ENCODE measurements at regions not wholly inside any gene's neighbourhood (a gene's known extent, or its start where the extent isn't known, plus 50 kb on each side); places are given as distances from the start of the nearest gene placed in this dataset.

DNA sequence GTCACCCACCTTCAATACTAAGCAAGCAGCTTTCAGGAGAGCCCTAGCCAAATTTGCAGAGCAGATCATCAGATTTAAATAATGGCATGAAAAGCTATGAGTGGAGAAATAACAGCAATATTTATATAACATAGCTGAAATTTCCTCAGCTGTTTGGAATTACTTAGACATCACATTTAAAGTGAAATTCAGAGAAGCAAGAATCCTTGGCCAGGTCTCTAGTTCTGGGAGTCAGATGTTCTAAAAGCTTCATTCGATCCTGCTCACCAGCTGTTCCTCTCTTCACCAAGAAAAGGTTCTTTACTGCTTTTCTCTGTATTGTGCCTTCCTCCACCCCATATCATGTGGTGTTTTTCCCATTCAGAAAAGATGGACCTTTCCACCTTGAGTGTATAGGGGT, 152.3 kb upstream of the JAG1 start:
- Mint-ChIP-seq H3K4me1 (ENCODE audit: low read depth, unreplicated experiment) (no peaks in the 10 kb centered on the region), H3K9me3 (ENCODE audit: low read depth, unreplicated experiment) (no peaks in the 10 kb centered on the region), H3K27me3 (ENCODE audit: unreplicated experiment) (no peaks in the 10 kb centered on the region), H3K27ac (ENCODE audit: unreplicated experiment) (no peak overlapping the region), H3K36me3 (ENCODE audit: insufficient read depth, unreplicated experiment) (no peaks in the 10 kb centered on the region), H3K4me3 (ENCODE audit: low read depth, unreplicated experiment) (no peak overlapping the region)
- no TSS peak for BruUV-seq (replicated peaks)
- DNase-seq, result no peak
- CTCF ChIA-PET, result no interaction called here
- TF ChIP-seq, protein P1, sequence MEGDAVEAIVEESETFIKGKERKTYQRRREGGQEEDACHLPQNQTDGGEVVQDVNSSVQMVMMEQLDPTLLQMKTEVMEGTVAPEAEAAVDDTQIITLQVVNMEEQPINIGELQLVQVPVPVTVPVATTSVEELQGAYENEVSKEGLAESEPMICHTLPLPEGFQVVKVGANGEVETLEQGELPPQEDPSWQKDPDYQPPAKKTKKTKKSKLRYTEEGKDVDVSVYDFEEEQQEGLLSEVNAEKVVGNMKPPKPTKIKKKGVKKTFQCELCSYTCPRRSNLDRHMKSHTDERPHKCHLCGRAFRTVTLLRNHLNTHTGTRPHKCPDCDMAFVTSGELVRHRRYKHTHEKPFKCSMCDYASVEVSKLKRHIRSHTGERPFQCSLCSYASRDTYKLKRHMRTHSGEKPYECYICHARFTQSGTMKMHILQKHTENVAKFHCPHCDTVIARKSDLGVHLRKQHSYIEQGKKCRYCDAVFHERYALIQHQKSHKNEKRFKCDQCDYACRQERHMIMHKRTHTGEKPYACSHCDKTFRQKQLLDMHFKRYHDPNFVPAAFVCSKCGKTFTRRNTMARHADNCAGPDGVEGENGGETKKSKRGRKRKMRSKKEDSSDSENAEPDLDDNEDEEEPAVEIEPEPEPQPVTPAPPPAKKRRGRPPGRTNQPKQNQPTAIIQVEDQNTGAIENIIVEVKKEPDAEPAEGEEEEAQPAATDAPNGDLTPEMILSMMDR (IDR thresholded peaks at IDR 0.05; ENCODE audit: unreplicated experiment), result no peak
- intact Hi-C loops (cut with micrococcal nuclease; ENCODE audit: unreplicated experiment), result no loop called here

DNA sequence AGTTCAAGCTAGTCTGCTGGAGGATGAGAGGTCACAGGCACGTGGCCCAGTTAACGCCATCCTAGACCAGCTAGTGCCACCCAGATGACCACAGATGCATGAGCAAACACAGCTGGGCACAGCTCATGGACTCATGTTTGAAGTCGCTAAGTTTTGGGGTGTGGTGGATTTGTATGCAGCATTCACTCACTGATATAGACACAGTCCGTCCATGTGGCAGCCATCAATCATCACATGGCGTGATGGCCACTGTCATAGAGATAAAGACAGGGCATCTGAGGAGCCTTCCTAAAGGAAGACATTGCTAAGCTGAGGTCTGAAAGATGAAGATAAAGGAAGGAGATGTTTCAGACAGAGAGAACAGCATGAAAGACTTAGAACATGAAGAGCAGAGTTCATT, 154.4 kb upstream of the JAG1 start:
- H3K4me3 Mint-ChIP-seq (ENCODE audit: low read depth, unreplicated experiment), result no peak overlapping the region
- CTCF ChIA-PET, result no interaction called here
- intact Hi-C loops (cut with micrococcal nuclease; ENCODE audit: unreplicated experiment), result no loop called here
- no peak overlapping the region for H3K27ac Mint-ChIP-seq (ENCODE audit: unreplicated experiment)
- no peaks in the 10 kb centered on the region for H3K27me3 Mint-ChIP-seq (ENCODE audit: unreplicated experiment)
- no peaks in the 10 kb centered on the region for H3K4me1 Mint-ChIP-seq (ENCODE audit: low read depth, unreplicated experiment)
- H3K36me3 Mint-ChIP-seq (ENCODE audit: insufficient read depth, unreplicated experiment), result no peaks in the 10 kb centered on the region
- no TSS peak for BruUV-seq (replicated peaks)
- no peak for DNase-seq
- H3K9me3 Mint-ChIP-seq (ENCODE audit: low read depth, unreplicated experiment), result no peaks in the 10 kb centered on the region
- TF ChIP-seq, protein P1 (IDR thresholded peaks at IDR 0.05; ENCODE audit: unreplicated experiment), result no peak

DNA sequence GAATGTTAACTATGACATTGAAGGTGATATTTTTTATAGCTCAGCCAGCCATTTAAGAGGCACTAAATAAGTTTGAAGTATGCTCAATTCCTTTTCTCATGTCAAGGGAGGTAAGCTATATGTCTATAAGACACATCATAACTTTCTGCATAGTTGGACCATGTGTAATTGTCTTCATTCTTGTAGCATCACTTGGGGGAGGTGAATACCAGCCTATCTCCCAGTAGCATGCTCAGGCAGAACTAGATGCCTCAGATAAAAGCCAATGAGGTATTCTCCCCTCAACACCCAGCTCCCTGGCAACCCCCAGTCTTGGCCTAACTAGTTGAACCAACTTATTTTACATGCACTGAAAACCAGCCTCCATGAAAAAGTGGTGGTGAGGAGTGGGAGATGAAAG, 158.3 kb upstream of the JAG1 start:
- no peaks in the 10 kb centered on the region for H3K27me3 Mint-ChIP-seq (ENCODE audit: unreplicated experiment)
- H3K27ac Mint-ChIP-seq (ENCODE audit: unreplicated experiment), result no peak overlapping the region
- intact Hi-C loops (cut with micrococcal nuclease; ENCODE audit: unreplicated experiment), result no loop called here
- H3K4me1 Mint-ChIP-seq (ENCODE audit: low read depth, unreplicated experiment), result no peaks in the 10 kb centered on the region
- TF ChIP-seq, protein P1 (IDR thresholded peaks at IDR 0.05; ENCODE audit: unreplicated experiment), result no peak
- no peak for DNase-seq
- H3K9me3 Mint-ChIP-seq (ENCODE audit: low read depth, unreplicated experiment), result peaks cover 3% of the 10 kb centered on the region
- BruUV-seq (replicated peaks), result no TSS peak
- no peak overlapping the region for H3K4me3 Mint-ChIP-seq (ENCODE audit: low read depth, unreplicated experiment)
- CTCF ChIA-PET, result no interaction called here
- no peaks in the 10 kb centered on the region for H3K36me3 Mint-ChIP-seq (ENCODE audit: insufficient read depth, unreplicated experiment)

DNA sequence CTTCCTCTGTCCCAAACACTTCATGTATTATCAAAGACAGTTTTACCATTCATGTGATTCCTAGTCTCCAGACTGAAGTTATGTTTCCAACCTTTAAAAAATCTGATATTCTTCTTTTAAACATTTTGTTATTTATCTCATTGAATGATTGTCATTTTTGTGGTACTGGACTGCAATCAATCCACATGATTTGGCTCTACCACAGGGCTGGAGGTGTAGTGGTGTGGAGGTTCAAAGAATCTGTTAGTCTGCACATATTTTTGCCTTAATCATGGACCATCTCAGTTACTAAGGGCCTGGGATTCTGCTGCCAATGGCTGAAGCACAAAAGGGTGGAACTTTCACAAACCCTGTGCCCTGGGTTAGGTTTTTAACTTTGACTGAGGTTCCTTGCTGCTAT, 164.1 kb upstream of the JAG1 start:
- BruUV-seq (replicated peaks), result no TSS peak
- H3K27me3 Mint-ChIP-seq (ENCODE audit: unreplicated experiment), result no peaks in the 10 kb centered on the region
- no peak overlapping the region for H3K4me3 Mint-ChIP-seq (ENCODE audit: low read depth, unreplicated experiment)
- H3K36me3 Mint-ChIP-seq (ENCODE audit: insufficient read depth, unreplicated experiment), result no peaks in the 10 kb centered on the region
- no peak overlapping the region for H3K27ac Mint-ChIP-seq (ENCODE audit: unreplicated experiment)
- intact Hi-C loops (cut with micrococcal nuclease; ENCODE audit: unreplicated experiment), result no loop called here
- DNase-seq, result no peak
- TF ChIP-seq, protein P1 (IDR thresholded peaks at IDR 0.05; ENCODE audit: unreplicated experiment), result no peak
- peaks cover 3% of the 10 kb centered on the region for H3K9me3 Mint-ChIP-seq (ENCODE audit: low read depth, unreplicated experiment)
- H3K4me1 Mint-ChIP-seq (ENCODE audit: low read depth, unreplicated experiment), result no peaks in the 10 kb centered on the region
- CTCF ChIA-PET, result no interaction called here

DNA sequence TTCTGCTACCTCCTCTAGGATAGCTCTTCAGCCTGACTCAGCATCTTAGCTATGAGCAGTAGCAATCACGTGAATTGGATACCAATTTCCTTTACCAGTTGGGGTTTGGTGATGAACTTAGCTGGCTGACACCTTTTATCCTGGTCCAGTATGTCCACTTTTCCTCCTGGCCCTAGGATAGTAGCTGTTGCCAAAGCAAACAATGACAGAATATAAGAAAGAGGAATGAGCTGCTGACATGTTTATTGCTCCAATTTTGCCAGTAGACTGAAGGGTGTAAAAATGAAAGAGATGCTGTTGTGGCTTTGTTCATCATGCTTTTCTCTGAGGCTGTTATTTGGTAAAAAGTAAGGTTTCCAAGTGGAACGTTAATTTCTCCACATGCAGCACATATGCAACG, 168.3 kb upstream of the JAG1 start:
- no peaks in the 10 kb centered on the region for H3K9me3 Mint-ChIP-seq (ENCODE audit: low read depth, unreplicated experiment)
- intact Hi-C loops (cut with micrococcal nuclease; ENCODE audit: unreplicated experiment), result no loop called here
- H3K4me3 Mint-ChIP-seq (ENCODE audit: low read depth, unreplicated experiment), result no peak overlapping the region
- no peak for DNase-seq
- no peaks in the 10 kb centered on the region for H3K4me1 Mint-ChIP-seq (ENCODE audit: low read depth, unreplicated experiment)
- no peaks in the 10 kb centered on the region for H3K36me3 Mint-ChIP-seq (ENCODE audit: insufficient read depth, unreplicated experiment)
- BruUV-seq (replicated peaks), result no TSS peak
- TF ChIP-seq, protein P1 (IDR thresholded peaks at IDR 0.05; ENCODE audit: unreplicated experiment), result no peak
- CTCF ChIA-PET, result no interaction called here
- H3K27ac Mint-ChIP-seq (ENCODE audit: unreplicated experiment), result no peak overlapping the region
- no peaks in the 10 kb centered on the region for H3K27me3 Mint-ChIP-seq (ENCODE audit: unreplicated experiment)

Data from Calu3 (cell line).